ENCODE measurements at regions not wholly inside any gene's neighbourhood (a gene's known extent, or its start where the extent isn't known, plus 50 kb on each side); places are given as distances from the start of the nearest gene placed in this dataset.

DNA sequence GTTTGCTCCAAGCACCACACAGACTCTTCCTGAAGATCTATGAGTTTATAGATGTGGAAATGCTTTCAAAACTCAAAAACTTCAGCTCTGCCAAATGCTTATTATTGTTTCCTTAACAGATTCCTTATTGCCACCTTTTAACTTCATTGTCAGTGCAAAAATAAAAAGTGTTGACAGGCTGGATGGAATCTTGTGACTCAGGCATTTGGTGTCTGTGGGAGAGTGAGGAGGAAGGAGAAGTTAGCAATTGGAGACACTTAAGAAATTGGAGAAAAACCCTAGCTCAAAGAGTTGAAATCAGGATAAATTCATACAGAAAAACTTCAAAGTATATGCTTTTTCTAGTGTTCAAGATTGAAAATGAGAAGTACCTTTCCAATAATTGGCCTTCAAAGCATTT is 140.6 kb upstream of the PUM3 start:
- TF ChIP-seq, protein P1, sequence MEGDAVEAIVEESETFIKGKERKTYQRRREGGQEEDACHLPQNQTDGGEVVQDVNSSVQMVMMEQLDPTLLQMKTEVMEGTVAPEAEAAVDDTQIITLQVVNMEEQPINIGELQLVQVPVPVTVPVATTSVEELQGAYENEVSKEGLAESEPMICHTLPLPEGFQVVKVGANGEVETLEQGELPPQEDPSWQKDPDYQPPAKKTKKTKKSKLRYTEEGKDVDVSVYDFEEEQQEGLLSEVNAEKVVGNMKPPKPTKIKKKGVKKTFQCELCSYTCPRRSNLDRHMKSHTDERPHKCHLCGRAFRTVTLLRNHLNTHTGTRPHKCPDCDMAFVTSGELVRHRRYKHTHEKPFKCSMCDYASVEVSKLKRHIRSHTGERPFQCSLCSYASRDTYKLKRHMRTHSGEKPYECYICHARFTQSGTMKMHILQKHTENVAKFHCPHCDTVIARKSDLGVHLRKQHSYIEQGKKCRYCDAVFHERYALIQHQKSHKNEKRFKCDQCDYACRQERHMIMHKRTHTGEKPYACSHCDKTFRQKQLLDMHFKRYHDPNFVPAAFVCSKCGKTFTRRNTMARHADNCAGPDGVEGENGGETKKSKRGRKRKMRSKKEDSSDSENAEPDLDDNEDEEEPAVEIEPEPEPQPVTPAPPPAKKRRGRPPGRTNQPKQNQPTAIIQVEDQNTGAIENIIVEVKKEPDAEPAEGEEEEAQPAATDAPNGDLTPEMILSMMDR (conservative IDR thresholded peaks at IDR 0.05 in 1 of 2, IDR thresholded peaks at IDR 0.05 in 1 of 2; ENCODE audit: low read depth in 1 of 2, low read length in 2 of 2): no peak
- TF ChIP-seq EZH2 (IDR thresholded peaks at IDR 0.05; ENCODE audit: low read length, missing control alignments): no peak
